22Rv1 (cell line): ENCODE measurements at regions not wholly inside any gene's neighbourhood (a gene's known extent, or its start where the extent isn't known, plus 50 kb on each side); places are given as distances from the start of the nearest gene placed in this dataset.

Experiments
- CTCF ChIP-seq: fragments of 450-650 bp; IDR thresholded peaks from 2 replicates; pipeline ENCODE4 v1.5.1; 2017; ENCODE audit warnings: mild to moderate bottlenecking
- ZFX ChIP-seq: fragments of 450-650 bp; IDR thresholded peaks from 2 replicates; pipeline ENCODE4 v1.6.1; 2017; ENCODE audit warnings: antibody characterized with exemption, borderline replicate concordance

DNA sequence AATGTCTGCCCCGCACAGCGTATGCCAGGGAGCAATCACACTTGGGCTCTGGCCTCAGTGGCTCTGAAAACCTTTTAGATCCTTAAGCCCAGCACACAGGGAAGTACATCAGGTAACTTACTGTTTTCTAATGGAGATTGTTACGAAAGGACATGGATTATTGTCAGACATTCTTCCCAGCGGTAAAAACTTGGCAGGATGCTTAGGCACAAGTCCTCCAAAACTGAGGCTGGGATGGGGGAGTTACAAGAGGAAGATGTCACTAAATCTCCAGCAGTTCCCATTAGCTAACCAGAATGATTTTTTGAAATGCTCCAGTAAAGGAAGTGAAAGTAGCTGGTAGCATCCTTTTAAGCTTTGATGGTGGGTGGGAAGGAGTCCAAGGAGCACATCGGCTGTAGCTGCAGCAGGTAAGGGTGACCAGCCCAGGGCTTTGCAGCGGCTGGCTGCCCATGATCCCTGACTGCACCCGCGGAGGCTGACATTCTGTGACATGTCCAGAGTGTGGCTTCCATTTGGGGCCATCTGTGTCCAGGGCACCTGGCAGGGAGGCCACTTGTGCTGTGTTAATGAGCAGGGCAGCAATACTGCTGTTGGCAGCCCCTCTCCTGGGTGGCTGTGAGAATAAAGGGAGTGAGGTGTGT is 165.8 kb downstream of the GADD45G start:
- TF ChIP-seq CTCF (no peak), ZFX (no peak)
